ENCODE measurements at regions not wholly inside any gene's neighbourhood (a gene's known extent, or its start where the extent isn't known, plus 50 kb on each side); places are given as distances from the start of the nearest gene placed in this dataset.
"Not testable (repeated sequence)": the region's sequence is repeated elsewhere in the genome, so short reads cannot be mapped to it uniquely, and the experiment has no call there.

GRCh38 chr13:62747629-62748028 is 1332.0 kb upstream of the PCDH20 start:
- no peak overlapping the region for H3K4me3 ChIP-seq (ENCODE audit: low read length)
- H3K4me1 ChIP-seq (ENCODE audit: control insufficient read depth, low read length), result no peaks in the 10 kb centered on the region
- no peaks in the 10 kb centered on the region for H3K36me3 ChIP-seq (ENCODE audit: control insufficient read depth, low read length)
- no peaks in the 10 kb centered on the region for H3K27me3 ChIP-seq (ENCODE audit: control insufficient read depth, low read length)
- no peaks in the 10 kb centered on the region for H3K79me2 ChIP-seq (ENCODE audit: control insufficient read depth, low read length)
- no peak overlapping the region for H3K27ac ChIP-seq (ENCODE audit: low read depth, low read length)
- TF ChIP-seq EZH2phosphoT487 (IDR thresholded peaks at IDR 0.05; ENCODE audit: borderline replicate concordance, low read length), result no peak
- no peak for TF ChIP-seq CTCF (IDR thresholded peaks at IDR 0.05; ENCODE audit: low read depth, low read length, poor library complexity, severe bottlenecking)
- H3K4me2 ChIP-seq (ENCODE audit: low read length), result no peak overlapping the region
- H4K20me1 ChIP-seq (ENCODE audit: control insufficient read depth, insufficient read depth, low read depth, low read length), result no peaks in the 10 kb centered on the region
- H3F3A ChIP-seq (ENCODE audit: control insufficient read depth, insufficient read depth), result no peaks in the 10 kb centered on the region
- H3K9me3 ChIP-seq (ENCODE audit: control insufficient read depth, insufficient read depth, low read length), result no peaks in the 10 kb centered on the region
- H3K9me2 ChIP-seq (replicated peaks; ENCODE audit: control insufficient read depth, low read length), result no peaks in the 10 kb centered on the region

- H3K4me1 ChIP-seq (ENCODE audit: control insufficient read depth, low read length), result no peaks in the 10 kb centered on the region
- no peaks in the 10 kb centered on the region for H3F3A ChIP-seq (ENCODE audit: control insufficient read depth, insufficient read depth)
- H3K4me2 ChIP-seq (ENCODE audit: low read length), result no peak overlapping the region
- no peaks in the 10 kb centered on the region for H3K36me3 ChIP-seq (ENCODE audit: control insufficient read depth, low read length)
- no peak overlapping the region for H3K4me3 ChIP-seq (ENCODE audit: low read length)
- no peak overlapping the region for H3K27ac ChIP-seq (ENCODE audit: low read depth, low read length)
- H3K9me2 ChIP-seq (replicated peaks; ENCODE audit: control insufficient read depth, low read length), result no peaks in the 10 kb centered on the region
- H3K9me3 ChIP-seq (ENCODE audit: control insufficient read depth, insufficient read depth, low read length), result no peaks in the 10 kb centered on the region
- no peaks in the 10 kb centered on the region for H3K79me2 ChIP-seq (ENCODE audit: control insufficient read depth, low read length)
- H4K20me1 ChIP-seq (ENCODE audit: control insufficient read depth, insufficient read depth, low read depth, low read length), result no peaks in the 10 kb centered on the region
- no peaks in the 10 kb centered on the region for H3K27me3 ChIP-seq (ENCODE audit: control insufficient read depth, low read length)
- TF ChIP-seq CTCF (IDR thresholded peaks at IDR 0.05; ENCODE audit: low read depth, low read length, poor library complexity, severe bottlenecking), result no peak
Observed at GRCh38 chr13:62747152-62747551, 1331.5 kb upstream of the PCDH20 start.

GRCh38 chr13:62729746-62730145 is 1314.1 kb upstream of the PCDH20 start:
- not testable (repeated sequence) for H3K27me3 ChIP-seq (ENCODE audit: control insufficient read depth, low read length); H3K9me3 ChIP-seq (ENCODE audit: control insufficient read depth, insufficient read depth, low read length); H3K27ac ChIP-seq (ENCODE audit: low read depth, low read length); H3K9me2 ChIP-seq (replicated peaks; ENCODE audit: control insufficient read depth, low read length); H3K79me2 ChIP-seq (ENCODE audit: control insufficient read depth, low read length); H3F3A ChIP-seq (ENCODE audit: control insufficient read depth, insufficient read depth); H3K4me3 ChIP-seq (ENCODE audit: low read length); H3K36me3 ChIP-seq (ENCODE audit: control insufficient read depth, low read length); H4K20me1 ChIP-seq (ENCODE audit: control insufficient read depth, insufficient read depth, low read depth, low read length); H3K4me2 ChIP-seq (ENCODE audit: low read length); H3K4me1 ChIP-seq (ENCODE audit: control insufficient read depth, low read length)

- Histone ChIP-seq H3K27ac (ENCODE audit: low read depth, low read length) (no peak overlapping the region), H4K20me1 (ENCODE audit: control insufficient read depth, insufficient read depth, low read depth, low read length) (no peaks in the 10 kb centered on the region), H3K4me2 (ENCODE audit: low read length) (no peak overlapping the region), H3K4me3 (ENCODE audit: low read length) (no peak overlapping the region), H3F3A (ENCODE audit: control insufficient read depth, insufficient read depth) (no peaks in the 10 kb centered on the region), H3K79me2 (ENCODE audit: control insufficient read depth, low read length) (no peaks in the 10 kb centered on the region), H3K36me3 (ENCODE audit: control insufficient read depth, low read length) (no peaks in the 10 kb centered on the region), H3K4me1 (ENCODE audit: control insufficient read depth, low read length) (no peaks in the 10 kb centered on the region), H3K27me3 (ENCODE audit: control insufficient read depth, low read length) (no peaks in the 10 kb centered on the region), H3K9me2 (replicated peaks; ENCODE audit: control insufficient read depth, low read length) (no peaks in the 10 kb centered on the region), H3K9me3 (ENCODE audit: control insufficient read depth, insufficient read depth, low read length) (no peaks in the 10 kb centered on the region)
- TF ChIP-seq EZH2phosphoT487 (IDR thresholded peaks at IDR 0.05; ENCODE audit: borderline replicate concordance, low read length) (no peak), CTCF (IDR thresholded peaks at IDR 0.05; ENCODE audit: low read depth, low read length, poor library complexity, severe bottlenecking) (no peak)
Observed at GRCh38 chr13:62721893-62722292, 1306.2 kb upstream of the PCDH20 start.

- H3K27me3 ChIP-seq (ENCODE audit: control insufficient read depth, low read length); H3K4me1 ChIP-seq (ENCODE audit: control insufficient read depth, low read length); H3F3A ChIP-seq (ENCODE audit: control insufficient read depth, insufficient read depth); H3K9me3 ChIP-seq (ENCODE audit: control insufficient read depth, insufficient read depth, low read length); H3K79me2 ChIP-seq (ENCODE audit: control insufficient read depth, low read length); H3K27ac ChIP-seq (ENCODE audit: low read depth, low read length); H3K36me3 ChIP-seq (ENCODE audit: control insufficient read depth, low read length); H3K4me3 ChIP-seq (ENCODE audit: low read length); H3K4me2 ChIP-seq (ENCODE audit: low read length); H4K20me1 ChIP-seq (ENCODE audit: control insufficient read depth, insufficient read depth, low read depth, low read length); H3K9me2 ChIP-seq (replicated peaks; ENCODE audit: control insufficient read depth, low read length): not testable (repeated sequence)
Observed at GRCh38 chr13:62711948-62712347, 1296.3 kb upstream of the PCDH20 start.
